Activated CD4-positive, alpha-beta T cell treated with anti-CD3 and anti-CD28 coated beads for 4 hours (primary cell): ENCODE measurements at regions not wholly inside any gene's neighbourhood (a gene's known extent, or its start where the extent isn't known, plus 50 kb on each side); places are given as distances from the start of the nearest gene placed in this dataset.
"Not testable (repeated sequence)": the region's sequence is repeated elsewhere in the genome, so short reads cannot be mapped to it uniquely, and the experiment has no call there.

Experiments used
- DNase-seq, 2 donors: peaks; one replicate each; pipeline ENCODE4 v3.0.0-alpha.2; 2020

DNA sequence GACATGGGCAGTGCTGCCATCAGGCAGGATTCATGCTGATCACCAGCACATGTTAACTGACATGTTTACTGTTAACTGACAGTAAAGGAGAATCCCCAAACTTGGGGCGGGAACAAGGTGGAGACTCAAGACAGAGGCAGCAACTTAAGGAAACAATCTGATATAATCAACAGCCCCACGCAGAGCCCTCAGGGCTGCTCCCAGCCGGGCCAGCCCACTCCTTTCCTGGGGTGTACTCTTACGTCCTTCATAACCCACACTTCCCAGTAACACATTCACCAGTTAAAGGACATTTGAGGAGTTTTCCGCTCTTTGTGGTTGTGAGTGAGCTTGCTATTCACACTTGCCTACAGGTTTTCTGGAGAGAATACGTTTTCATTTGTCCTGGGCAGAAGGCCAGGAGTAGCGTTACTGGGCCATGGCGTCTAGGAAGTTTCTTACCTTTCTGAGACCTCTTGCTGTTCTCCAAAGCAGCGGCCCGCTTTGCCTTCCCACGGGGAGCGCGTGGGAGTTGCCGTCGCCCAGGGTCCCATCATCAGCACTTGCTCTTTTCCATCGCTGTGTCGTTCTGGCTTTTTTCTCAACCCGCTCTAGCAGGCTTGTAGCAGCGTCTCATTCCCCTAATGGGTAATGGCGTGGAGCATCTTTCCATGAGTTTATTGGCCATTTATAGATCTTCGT lies 56.4 kb downstream of the FOXF2 start:
- no peak for DNase-seq

DNA sequence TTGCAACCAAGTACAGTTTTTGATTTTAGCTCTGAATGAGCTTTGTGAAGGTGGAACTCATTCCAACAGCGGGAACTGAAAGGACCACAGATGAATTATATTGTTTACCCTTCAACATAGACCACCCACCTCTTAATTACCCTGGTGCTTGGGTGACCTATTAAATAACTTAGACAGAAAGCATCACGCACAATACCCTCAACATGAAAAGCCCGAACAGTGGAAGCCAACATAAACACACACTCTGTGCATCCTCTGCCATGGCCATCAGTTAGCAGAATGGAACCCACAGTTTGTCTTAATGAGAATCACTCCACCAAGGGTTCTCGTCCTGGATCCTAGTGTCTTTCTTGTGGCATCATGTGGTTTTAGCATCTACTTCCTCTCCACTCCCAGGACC lies 60.5 kb downstream of the FOXF2 start:
- DNase-seq: no peak

DNA sequence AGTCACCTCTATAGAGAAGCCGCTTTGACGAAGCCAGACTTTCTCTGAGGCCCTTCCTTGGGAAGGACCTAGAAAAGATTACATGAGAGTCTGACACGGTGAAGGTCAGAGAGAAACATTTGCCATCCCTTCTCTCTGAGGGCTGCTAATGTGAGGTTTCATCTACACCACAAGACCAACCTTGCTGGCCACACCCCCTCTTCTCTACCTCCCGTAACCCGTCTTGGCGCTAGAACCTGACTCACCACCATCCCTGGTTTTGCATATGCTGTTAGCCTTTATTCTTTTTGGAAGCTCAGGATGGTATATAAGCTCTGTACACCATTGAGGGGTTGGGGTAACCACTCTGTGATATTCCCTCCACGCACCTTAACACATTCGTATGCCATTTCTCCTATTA lies 63.6 kb downstream of the FOXF2 start:
- no peak for DNase-seq

DNA sequence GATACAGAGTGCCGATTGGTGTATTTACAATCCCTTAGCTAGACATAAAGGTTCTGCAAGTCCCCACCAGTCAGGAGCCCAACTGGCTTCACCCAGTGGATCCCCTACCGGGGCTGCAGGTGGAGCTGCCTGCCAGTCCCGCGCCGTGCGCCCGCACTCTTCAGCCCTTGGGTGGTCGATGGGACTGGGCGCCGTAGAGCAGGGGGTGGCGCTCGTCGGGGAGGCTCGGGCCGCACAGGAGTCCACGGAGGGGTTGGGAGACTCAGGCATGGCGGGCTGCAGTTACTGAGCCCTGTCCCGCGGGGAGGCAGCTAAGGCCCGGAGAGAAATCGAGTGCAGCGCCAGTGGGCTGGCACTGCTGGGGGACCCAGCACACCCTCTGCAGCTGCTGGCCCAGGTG lies 67.4 kb downstream of the FOXF2 start:
- not testable (repeated sequence) for DNase-seq

DNA sequence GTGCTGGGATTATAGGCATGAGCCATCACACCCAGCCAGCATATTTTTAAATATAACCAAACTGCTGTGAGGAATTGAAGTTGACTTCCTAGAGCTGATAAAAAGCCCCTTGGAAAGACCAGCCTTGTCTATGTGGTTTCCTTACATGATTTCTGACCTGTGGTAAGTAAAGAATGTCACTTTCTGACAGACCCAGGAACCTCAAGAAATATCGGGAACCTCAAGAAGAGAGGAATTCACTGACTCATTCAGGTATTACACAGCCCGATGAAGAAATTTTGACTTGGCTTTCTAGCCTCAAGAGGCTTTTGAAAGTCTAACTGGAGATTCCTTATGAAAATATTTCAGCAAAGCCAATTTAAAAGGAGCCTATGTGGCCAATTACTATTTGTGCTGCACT lies 71.8 kb downstream of the FOXF2 start:
- no peak for DNase-seq

DNA sequence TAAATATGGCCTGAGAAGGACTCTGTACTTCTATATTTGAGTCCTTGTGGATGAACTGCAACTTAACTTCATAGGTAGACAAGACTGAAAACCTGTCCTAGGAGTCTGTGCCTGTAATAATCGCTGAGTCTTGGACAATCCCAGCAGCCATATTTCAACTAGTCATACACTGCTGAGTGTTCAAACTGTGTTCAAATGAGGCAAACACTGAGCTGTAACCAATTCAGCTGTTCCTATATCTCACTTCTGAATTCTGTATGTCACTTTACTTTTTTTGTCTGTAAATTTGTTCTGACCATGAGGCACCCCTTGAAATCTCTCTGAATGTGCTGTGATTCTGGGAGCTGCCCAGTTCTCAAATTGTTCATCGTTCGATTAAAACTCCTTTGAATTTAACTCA lies 72.4 kb downstream of the FOXF2 start:
- DNase-seq: no peak

DNA sequence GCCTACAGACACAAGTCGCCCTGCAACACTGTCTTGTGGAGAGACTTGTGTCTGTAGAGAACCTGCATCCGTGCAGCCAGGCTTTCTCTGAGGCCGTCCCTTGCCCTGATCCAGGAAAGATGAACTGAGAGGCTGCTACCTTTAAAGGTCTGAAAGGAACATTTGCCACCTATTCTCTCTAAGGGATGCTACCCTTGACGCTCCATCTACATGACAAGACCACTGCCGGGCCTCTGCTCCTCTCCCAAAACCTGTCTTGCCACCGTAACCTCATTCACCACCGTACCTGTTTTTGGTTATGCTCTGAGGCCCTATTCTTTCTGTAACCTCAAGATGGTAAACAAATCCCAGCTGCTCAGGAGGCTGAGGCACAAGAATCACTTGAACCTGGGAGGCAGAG lies 73.9 kb downstream of the FOXF2 start:
- DNase-seq: no peak

DNA sequence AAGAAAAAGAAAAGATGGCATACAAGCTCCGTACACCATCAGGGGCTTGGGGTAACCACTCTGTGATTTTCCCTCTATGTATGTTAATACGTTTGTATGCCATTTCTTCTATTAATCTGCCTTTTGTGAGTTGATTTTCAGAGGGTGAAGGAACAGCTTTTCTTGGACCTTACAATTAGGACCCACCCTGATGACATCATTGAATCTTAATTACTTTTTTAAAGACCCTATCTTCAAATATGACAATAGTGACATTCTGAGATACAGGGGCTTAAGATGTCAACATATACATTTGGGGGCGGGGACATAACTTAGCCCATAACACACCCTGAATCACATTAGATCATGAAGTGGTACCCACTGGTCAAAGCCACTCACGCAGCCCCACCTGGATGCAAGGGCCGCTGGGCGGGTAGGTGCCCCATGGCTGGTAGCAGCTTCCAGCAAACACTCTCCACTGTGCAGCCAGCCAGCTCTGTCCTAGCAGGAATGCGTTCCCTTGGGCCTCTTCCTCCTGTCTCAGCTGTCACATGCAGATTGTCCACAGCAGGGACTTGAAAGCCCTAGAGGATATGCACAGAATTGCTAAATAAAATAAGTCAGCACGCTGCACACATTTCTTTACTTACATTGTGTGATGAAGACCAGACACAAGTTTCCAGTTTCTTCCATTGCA lies 74.5 kb downstream of the FOXF2 start:
- DNase-seq: no peak

DNA sequence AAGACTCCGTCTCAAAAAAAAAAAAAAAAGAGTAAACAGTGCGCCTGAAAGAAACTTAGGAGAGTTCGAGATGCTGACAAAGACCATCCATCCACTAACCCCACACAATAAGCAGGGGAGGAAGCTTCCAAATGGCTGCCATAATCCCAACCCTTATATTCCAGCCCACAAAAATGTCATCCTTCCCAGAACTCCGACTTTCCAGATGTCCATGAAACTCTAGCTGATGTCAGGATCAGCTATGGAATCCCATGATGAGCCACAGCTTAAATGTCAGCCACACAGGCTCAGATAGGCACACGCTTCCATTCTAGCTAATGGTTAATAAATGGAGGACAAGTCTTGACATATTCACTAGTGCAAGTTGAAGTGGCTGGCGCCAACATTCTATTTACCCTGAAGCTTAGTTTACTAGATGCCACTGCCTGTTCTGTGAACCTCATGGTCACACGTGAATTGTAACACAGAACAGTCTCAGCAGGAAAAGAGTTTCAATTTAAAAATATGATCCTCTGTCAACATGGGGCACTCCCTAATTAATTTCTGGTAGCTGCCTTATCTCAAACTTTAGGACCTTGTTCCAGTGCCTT lies 75.5 kb downstream of the FOXF2 start:
- DNase-seq: no peak

DNA sequence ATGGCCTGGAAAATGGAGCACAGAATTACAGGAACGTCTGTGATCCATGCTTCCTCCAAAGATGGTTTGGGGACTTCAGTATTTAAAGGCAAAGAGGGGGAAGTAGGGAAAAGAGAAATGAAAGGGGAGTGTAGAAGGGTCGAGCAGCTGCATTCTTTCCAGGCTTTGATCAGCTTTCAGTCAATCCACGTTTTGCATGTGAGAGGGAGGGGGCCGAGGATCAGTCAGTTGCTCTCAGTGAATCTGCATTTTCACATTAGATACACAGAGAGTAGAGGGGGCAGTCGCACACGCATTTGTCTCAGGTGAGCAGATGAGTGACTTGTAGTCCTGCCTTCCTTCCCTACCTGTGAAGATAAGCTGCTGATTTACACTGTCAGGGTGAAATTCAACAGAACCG lies 78.8 kb downstream of the FOXF2 start:
- DNase-seq: no peak

DNA sequence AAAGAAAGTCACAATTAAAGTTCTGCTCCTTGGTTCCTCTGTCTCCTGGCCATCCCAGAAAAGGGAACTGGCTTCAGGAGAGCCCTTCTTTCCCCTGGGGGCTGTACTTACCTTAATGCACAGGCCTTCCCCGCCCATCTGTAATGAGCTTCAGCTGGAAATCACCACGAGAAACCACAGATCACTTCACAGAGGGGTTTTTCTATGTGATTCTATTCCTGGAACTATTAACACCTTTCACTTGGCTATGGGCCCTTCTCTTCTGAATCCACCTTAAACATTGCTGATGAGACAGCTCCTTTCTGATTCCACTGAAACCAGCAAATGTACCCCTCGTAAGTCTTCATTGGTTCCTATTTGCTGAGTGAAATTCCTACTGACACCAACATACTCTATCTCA lies 80.7 kb downstream of the FOXF2 start:
- DNase-seq: no peak

DNA sequence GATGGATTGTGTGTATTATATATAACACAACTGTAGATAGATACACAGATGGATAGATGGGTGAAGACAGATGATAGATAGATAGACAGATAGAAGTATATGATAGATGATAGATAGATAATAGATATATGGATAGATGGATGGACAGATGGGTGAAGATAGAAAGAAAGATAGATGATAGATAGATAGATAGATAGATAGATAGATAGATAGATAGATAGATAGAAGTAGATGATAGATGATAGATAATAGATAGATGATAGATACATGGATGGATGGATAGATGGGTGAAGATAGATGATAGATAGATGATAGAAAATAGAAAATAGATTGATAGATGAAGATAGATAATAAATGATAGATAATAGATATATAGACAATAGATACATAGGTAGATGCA lies 83.3 kb downstream of the FOXF2 start:
- no peak for DNase-seq

DNA sequence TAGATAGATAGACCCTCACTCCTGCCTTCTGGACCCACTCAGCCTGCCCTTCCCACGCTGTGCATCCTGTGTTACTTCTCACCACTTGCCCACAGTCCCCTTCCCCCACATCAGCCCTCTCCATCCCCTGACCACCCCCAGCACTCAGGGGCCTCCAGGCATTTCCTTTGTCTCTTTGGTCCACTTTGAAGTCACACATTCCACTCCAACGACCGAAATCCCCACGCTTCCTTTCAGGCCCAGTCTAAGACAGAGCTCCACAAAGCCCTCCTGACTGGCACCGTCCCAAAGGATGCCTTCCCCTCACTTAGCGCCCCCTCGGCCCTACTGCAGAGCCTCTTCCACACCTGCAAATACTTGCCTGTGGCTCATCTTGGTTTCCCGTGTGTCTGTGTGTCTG lies 83.8 kb downstream of the FOXF2 start:
- no peak for DNase-seq

DNA sequence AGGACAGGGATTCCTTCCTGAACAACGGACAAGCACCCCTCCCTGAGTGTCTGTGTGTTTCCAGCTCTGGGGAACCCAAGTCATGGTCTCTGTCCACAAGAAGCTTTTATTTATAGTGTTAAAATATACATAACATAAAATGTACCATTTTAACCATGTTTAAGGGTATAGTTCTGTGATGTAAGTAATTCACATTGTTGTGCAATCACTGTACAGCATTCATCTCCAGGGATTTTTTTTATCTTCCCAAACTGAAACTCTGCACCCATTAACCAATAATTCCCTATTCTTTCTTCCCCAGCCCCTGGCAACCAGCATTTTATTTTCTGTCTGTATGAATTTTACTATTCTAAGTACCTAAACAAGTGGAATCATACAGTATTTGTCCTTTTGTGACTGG lies 84.2 kb downstream of the FOXF2 start:
- no peak for DNase-seq

DNA sequence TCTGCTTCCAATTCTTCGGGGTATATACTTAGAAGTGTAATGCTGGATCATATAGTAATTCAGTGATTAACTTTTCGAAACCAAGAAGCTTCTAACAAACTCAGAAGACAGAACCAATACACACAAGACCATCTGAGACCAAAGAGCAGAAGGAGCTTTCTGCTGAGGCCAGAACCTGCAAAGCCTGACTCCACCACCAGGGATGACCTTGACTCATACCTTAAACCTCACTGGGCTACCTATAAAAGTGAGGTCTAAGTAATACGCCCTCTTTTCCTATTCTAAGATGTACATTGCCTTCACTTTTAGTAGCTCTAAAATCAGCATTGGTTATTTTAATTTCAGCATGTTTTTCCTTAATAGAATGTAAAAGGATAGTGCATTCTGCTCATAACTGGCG lies 84.8 kb downstream of the FOXF2 start:
- DNase-seq: no peak

DNA sequence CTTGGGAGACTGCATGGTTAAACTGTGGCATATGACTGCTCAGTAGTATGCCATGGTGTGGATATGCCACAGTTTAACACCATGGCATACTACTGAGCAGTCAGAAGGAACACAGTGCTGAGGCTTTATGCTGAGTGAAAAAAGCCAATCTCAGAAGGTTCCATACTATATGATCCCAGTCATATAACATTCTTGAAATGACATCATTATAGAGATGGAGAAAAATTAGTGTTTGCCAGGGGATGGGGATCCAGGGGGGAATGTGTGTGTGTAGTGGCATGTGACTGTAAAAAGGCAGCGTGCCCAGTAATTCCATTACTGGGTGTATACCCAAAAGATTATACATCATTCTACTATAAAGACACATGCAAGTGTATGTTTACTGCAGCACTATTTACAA lies 85.8 kb downstream of the FOXF2 start:
- DNase-seq: no peak

DNA sequence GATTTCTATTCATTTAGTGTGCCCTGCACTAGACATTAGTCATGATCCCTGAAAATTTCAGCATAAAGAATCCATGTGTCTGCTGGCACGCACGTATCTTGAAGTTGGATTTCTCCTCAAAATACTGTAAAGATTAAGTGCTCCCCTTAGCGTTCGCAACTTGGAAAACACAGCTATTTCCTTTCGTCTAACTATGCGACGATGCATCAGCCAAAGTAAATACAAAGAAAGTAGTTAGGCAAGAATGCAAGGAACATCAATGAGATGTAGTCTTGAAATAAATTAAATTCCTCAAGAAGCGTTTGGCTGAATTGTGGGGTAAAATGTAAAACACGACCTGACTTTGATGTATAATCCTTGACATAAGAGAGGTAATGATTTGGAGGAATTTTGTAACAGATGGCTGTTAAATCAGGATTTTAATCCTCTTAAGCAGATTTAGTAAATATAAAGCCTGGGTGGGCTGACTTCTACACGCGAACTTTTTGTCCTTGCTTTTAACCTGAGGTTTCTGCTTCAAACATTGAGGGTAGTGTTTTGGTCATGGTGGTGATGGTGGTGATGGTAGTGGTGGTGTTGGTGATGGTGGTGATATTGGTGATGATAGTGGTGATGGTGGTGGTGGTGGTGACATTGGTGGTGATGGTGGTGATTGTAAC lies 88.2 kb downstream of the FOXF2 start:
- DNase-seq: no peak

DNA sequence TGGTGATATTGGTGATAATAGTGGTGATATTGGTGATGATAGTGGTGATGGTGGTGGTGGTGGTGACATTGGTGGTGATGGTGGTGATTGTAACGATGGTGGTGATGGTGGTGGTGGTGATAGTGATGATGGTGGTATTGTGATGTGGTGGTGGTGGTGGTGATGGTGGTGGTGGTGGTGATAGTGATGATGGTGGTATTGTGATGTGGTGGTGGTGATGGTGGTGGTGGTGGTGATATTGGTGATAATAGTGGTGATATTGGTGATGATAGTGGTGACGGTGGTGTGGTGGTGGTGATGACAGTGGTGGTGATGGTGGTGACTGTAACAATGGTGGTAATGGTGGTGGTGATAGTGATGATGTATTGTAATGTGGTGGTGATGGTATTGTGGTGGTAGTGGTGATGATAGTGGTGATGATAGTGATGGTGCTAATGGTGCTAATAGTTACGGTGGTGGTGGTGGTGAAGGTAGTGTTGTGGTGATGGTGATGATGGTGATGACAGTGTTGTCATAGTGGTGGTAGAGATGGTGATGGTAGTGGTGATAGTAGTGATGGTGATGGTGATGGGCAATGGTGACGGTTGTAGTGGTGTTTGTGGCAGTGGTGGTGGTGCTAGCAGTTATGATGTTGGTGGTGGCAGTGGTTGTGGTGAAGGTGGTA lies 88.9 kb downstream of the FOXF2 start:
- not testable (repeated sequence) for DNase-seq

DNA sequence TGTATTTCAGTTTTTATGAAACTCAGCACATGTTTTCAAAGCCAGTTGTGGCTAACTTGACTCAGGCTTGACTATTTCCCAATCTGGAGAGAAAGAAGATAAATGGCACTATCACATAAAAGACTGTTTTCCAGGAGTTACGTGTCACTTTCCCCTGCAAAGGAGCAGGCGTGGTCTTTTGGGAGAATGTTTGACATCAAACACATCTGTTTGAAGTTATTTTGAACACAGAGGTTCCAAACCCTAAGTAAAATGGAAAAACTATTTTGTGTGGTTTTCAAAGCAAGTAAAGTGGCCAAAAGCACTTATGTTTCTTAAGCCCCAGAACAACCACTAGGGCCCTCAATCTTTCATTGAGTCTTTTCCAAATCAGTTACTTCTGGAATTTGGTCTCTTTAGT lies 89.7 kb downstream of the FOXF2 start:
- DNase-seq: no peak

DNA sequence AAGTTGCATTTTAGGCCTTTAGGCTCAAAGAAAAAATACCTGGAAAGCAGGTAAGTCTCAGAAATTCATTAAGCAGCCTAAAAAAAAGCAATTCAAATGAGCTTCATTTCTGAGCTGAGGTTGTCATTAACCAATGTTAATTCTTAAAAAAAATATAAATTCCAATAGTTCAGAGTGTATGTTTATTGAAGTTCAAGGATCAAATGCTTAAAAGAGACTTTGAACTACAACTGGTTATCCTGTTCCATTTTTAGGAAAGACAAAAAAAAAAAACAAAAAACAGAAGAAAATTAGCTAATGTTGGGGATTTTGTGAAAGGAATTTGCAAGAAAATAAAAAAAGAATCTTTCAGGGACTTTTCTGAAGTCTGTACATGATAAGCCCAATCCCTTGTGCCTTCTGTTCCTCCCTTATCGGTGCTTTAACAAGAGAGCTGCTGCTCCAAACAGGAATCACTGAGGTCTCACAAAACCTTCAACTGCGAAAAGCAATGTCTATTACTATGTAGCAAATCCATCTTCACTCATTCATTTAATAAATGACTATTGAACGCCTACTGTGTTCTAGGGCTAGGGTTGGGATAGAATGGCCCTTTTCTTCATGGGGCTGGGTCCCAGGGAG lies 90.3 kb downstream of the FOXF2 start:
- DNase-seq: no peak

DNA sequence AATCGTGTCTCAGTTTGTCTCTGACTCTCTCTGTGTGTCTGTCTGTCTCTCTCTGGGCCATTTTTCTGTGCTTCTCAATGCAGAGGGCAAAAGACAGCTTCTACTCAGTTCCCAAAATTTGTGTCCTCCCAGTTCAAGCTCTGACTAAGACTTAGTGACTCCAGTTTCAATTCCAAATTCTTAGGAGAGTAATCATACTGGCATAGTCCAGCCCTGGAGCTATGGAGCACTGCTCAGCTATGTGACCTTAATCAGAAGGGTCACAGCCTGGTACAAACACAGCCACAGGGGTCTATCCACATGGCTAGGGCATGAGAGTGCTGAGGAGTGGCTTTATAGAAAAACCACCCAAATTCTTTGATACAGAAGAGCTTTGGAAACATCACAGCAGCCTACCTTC lies 91.9 kb downstream of the FOXF2 start:
- no peak for DNase-seq

DNA sequence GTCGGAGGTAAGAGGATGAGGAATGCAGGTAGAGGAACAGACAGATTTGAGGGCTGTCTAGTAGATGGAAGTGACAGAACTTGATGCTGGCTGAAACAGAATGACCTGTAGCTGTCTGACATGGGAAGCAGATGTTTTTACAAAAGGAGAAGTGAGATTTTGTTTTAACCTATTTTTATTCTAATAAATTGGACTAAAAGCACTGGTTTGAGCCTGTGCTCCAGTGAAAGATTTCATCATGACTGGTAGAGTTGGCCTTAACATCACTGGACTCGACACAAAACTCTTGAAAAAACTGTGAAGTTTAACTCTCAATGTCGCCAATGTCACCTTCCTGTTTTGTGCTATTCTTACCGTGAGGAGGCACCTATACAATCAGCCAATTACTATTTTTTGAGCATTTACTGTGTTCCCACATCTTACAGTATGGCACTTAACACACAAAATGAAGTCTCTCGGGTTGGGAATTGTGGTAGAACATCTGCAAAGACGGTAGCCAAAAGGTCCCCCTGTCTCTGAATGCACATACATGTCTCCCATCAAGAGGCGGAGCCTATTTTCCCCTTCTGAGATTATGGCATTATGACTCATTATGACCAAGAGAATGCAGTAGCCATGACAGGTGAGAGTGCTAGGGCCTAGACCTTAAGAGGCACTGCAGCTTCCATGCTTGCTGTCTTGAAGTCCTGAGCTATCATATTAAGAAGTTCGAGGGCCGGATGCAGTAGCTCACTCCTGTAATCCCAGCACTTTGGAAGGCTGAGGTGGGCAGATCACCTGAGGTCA lies 93.2 kb downstream of the FOXF2 start:
- no peak for DNase-seq
